ENCODE measurements at regions not wholly inside any gene's neighbourhood (a gene's known extent, or its start where the extent isn't known, plus 50 kb on each side); places are given as distances from the start of the nearest gene placed in this dataset.

DNA sequence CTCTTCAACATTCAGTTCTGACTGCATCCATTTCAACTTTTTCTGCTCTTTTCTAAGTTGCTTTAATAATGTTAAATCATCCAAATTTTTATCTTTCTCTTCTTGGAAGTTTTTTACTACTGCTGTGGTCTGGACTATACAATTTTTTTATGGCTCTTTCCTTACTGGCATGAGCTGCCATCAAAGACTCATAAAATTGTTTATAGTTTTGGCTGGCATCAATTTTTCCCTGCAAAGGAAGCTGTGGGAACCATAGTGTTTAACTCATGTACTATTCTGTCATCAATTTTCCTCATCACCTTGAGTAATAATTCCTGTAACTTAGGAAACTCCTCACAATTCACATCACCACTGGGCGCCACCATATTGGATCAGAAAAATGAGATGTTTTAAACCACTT, 77.6 kb upstream of the A1CF start:
- DNase-seq (ENCODE audit: low spot score): no peak
- TF ChIP-seq, protein P1, sequence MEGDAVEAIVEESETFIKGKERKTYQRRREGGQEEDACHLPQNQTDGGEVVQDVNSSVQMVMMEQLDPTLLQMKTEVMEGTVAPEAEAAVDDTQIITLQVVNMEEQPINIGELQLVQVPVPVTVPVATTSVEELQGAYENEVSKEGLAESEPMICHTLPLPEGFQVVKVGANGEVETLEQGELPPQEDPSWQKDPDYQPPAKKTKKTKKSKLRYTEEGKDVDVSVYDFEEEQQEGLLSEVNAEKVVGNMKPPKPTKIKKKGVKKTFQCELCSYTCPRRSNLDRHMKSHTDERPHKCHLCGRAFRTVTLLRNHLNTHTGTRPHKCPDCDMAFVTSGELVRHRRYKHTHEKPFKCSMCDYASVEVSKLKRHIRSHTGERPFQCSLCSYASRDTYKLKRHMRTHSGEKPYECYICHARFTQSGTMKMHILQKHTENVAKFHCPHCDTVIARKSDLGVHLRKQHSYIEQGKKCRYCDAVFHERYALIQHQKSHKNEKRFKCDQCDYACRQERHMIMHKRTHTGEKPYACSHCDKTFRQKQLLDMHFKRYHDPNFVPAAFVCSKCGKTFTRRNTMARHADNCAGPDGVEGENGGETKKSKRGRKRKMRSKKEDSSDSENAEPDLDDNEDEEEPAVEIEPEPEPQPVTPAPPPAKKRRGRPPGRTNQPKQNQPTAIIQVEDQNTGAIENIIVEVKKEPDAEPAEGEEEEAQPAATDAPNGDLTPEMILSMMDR (conservative IDR thresholded peaks at IDR 0.05; ENCODE audit: low read depth): no peak
- ChIA-PET POLR2A (ENCODE audit: low non-redundant PET) (no interaction called here), CTCF (interaction anchor here (1.3 kb wide), 1 partner anchor 25 kb away, joined by 5 read pairs; no protein-coding TSS in a partner anchor)
- H3K27ac ChIP-seq: no peak overlapping the region

DNA sequence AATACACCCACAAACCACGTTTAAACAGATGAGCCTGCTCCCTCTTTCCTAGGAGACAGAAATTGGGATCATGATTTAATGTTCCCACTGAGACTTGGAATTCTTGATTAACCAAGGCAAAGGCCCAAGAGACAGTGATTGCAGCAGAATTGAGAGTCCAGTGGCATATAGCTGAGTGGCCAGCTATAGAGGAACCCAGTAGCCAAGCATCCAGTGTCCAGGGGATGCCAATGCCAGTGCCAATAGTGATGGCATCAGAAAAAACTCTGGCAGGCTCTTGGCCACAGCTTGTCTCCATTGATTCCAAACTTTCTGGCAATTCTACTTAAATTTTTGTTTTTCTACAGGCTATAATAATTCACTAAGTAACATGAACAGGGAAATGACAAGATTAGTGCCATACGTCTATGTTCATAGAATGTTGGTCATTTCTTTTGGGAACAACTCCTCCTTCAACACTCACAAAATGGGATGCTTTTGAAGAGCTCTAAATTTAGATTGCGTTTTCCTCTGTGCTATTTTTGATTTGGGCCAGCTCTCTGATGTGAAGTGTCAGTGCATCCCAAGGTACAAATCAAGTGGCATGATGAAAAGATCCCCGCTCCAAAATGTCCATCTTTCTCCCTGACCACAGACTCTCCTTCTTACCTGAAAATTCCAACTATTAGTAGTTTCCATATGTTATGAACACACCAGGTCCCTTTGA, 83.1 kb upstream of the A1CF start:
- DNase-seq (ENCODE audit: low spot score): no peak
- POLR2A ChIA-PET (ENCODE audit: low non-redundant PET): no interaction called here
- CTCF ChIA-PET: no interaction called here
- H3K27ac ChIP-seq: no peak overlapping the region
- TF ChIP-seq, protein P1 (conservative IDR thresholded peaks at IDR 0.05; ENCODE audit: low read depth): no peak

DNA sequence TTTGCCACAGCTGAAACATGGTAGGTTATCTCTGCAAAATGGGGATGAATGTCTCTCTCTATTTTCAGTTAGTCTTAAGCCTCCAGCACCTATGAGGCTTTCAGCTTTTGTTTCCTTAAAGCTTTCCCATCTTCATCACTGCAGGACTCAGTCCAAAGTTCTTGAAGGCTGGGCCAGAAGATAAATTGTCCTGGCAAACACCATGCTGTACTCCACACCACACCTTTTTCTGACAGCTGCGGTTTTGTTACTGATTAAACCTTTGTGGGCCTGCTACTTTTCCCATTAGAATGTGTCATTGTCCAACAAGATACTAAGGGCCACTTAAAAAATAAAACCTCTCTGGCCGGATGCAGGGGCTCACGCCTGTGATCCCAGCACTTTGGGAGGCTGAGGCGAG, 87.2 kb upstream of the A1CF start:
- ChIA-PET POLR2A (ENCODE audit: low non-redundant PET) (no interaction called here), CTCF (interaction anchor here (0.5 kb wide), 1 partner anchor 75 kb away, joined by 3 read pairs; no protein-coding TSS in a partner anchor)
- TF ChIP-seq, protein P1 (conservative IDR thresholded peaks at IDR 0.05; ENCODE audit: low read depth): no peak
- no peak for DNase-seq (ENCODE audit: low spot score)
- H3K27ac ChIP-seq: no peak overlapping the region

DNA sequence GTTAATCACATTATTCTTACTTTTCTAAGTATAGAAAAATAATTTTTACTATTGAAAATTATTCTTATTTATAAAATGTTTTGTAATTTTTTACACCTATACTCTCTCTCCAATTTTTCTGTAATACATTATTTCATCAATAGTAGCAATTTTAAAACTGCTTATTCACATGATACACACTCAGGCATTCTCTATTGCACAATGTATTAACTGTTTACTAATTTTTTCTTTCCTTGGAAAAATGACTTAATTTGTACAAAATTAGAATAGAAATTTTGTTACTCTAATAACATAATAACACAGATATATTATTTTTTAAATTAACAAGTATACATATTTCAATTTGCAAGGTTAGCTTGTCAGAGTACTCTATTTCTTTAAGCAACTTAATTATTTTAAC, 92.9 kb upstream of the PRKG1 start:
- DNase-seq (ENCODE audit: low spot score): no peak
- TF ChIP-seq, protein P1 (conservative IDR thresholded peaks at IDR 0.05; ENCODE audit: low read depth): no peak
- CTCF ChIA-PET: no interaction called here
- POLR2A ChIA-PET (ENCODE audit: low non-redundant PET): no interaction called here
- no peak overlapping the region for H3K27ac ChIP-seq

DNA sequence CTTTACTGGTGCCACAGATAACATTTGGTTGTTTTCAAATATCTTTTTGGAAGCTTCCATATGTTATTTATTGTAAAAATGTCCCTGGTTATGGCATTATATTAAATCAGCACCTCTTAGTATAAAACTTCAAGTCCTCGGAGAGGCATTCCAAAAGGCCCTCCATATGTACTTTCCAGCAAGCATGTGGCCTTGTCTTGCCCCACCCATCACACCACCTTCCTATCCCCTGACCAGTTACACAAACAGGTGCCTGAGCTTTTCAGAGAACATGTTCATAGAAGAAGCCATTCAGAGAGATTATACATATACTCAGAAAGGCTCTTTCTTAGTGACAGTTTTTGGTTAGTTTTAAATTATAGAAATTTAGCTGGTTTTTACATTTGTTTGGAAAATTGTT, 92.4 kb upstream of the PRKG1 start:
- CTCF ChIA-PET: interaction anchor here (0.7 kb wide), 1 partner anchor 1562 kb away, joined by 4 read pairs; no protein-coding TSS in a partner anchor
- TF ChIP-seq, protein P1 (conservative IDR thresholded peaks at IDR 0.05; ENCODE audit: low read depth): no peak
- POLR2A ChIA-PET (ENCODE audit: low non-redundant PET): no interaction called here
- no peak overlapping the region for H3K27ac ChIP-seq
- DNase-seq (ENCODE audit: low spot score): no peak

DNA sequence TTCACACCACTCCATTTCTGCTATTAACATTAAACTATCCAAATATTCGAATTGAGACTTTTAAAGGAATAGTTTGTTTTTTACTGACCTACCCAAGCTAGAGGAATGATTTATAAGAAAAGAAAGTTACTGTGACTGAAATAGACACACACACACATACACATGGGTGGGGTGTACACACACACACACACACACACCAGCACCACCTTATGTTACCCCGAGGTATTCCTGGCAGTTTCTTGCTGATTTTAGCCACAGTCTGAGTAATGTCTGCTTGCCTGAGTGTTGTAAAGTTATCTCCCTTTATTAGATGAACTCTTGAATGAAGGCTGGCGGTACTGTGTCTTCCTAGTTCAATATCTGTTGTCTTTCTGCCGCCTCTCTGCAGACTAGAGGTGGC, 91.3 kb upstream of the PRKG1 start:
- ChIA-PET CTCF (interaction anchor here (0.8 kb wide), 1 partner anchor 1796 kb away, joined by 4 read pairs; no protein-coding TSS in a partner anchor), POLR2A (ENCODE audit: low non-redundant PET) (no interaction called here)
- no peak overlapping the region for H3K27ac ChIP-seq
- TF ChIP-seq, protein P1 (conservative IDR thresholded peaks at IDR 0.05; ENCODE audit: low read depth): no peak
- DNase-seq (ENCODE audit: low spot score): no peak

All from RWPE1 (cell line).